HUES48 (cell line): ENCODE measurements at regions not wholly inside any gene's neighbourhood (a gene's known extent, or its start where the extent isn't known, plus 50 kb on each side); places are given as distances from the start of the nearest gene placed in this dataset.
"Not testable (repeated sequence)": the region's sequence is repeated elsewhere in the genome, so short reads cannot be mapped to it uniquely, and the experiment has no call there.

Source experiments
- H3K27ac ChIP-seq: one replicate; pipeline ENCODE4 v1.7.0; 2013; ENCODE audit warnings: low read depth, low read length, inconsistent platforms
- H3K27me3 ChIP-seq: 2 replicates; pipeline ENCODE4 v1.6.1; 2013; ENCODE audit warnings: mild to moderate bottlenecking, low read length; ENCODE audit not compliant: control insufficient read depth, insufficient read depth
- H3K36me3 ChIP-seq: 2 replicates; pipeline ENCODE4 v1.6.1; 2013; ENCODE audit warnings: low read length; ENCODE audit not compliant: control insufficient read depth, insufficient read depth
- H3K4me1 ChIP-seq: 2 replicates; pipeline ENCODE4 v1.6.1; 2013; ENCODE audit warnings: mild to moderate bottlenecking, low read length; ENCODE audit not compliant: control insufficient read depth, insufficient read depth
- H3K4me3 ChIP-seq: 2 replicates; pipeline ENCODE4 v1.5.1; 2013; ENCODE audit warnings: mild to moderate bottlenecking, low read depth, low read length
- H3K9ac ChIP-seq: 2 replicates; pipeline ENCODE4 v1.6.1; 2013; ENCODE audit warnings: mild to moderate bottlenecking, low read depth, low read length, moderate library complexity
- H3K9me3 ChIP-seq: 2 replicates; pipeline ENCODE4 v1.6.1; 2013; ENCODE audit warnings: low read length; ENCODE audit not compliant: control insufficient read depth, insufficient read depth

DNA sequence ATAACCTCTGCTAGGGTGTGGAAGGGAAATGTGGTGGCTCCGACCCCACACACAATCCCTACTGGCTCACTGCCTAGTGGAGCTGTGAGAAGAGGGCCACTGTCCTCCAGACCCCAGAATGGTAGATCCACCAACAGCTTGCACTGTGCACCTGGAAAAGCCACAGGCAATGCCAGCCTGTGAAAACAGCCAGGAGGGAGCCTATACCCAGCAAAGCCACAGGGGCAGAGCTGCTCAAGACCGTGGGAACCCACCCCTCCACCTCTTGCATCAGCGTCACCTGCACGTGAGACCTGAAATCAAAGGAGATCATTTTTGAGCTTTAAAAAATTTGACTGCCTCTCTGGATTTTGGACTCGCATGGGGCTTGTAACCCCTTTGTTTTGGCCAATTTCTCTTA, 249.0 kb upstream of the CDH2 start:
- Histone ChIP-seq H3K9me3 (peaks cover 9% of the 10 kb centered on the region), H3K27ac (no peak overlapping the region), H3K27me3 (no peaks in the 10 kb centered on the region), H3K4me1 (no peaks in the 10 kb centered on the region), H3K9ac (no peak overlapping the region), H3K36me3 (no peaks in the 10 kb centered on the region), H3K4me3 (no peak overlapping the region)

DNA sequence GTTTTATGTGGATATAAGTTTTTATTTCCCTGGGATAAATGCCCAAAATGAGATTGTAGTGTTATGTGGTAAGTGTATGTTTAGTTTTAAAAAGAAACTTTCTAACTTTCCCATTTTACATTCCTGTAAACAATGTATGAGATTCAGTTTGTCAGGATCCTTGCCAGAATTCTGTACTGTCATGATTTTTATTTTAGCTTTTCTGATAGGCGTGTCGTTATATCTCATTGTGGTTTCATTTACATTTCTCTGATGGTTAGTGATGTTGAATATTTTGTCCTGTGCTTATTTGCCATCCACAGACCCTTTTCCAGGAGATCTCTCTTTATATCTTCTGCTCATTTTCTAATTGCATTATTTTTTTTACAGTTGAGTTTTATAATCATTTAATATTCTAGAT, 245.6 kb upstream of the CDH2 start:
- peaks cover 9% of the 10 kb centered on the region for H3K9me3 ChIP-seq
- H3K4me1 ChIP-seq: no peaks in the 10 kb centered on the region
- H3K36me3 ChIP-seq: no peaks in the 10 kb centered on the region
- H3K4me3 ChIP-seq: no peak overlapping the region
- H3K9ac ChIP-seq: no peak overlapping the region
- no peaks in the 10 kb centered on the region for H3K27me3 ChIP-seq
- no peak overlapping the region for H3K27ac ChIP-seq

GRCh38 chr18:28421950-28422349, 245.0 kb upstream of the CDH2 start:
- not testable (repeated sequence) for H3K9me3 ChIP-seq, H3K9ac ChIP-seq, H3K27ac ChIP-seq, H3K36me3 ChIP-seq, H3K27me3 ChIP-seq, H3K4me3 ChIP-seq, H3K4me1 ChIP-seq

DNA sequence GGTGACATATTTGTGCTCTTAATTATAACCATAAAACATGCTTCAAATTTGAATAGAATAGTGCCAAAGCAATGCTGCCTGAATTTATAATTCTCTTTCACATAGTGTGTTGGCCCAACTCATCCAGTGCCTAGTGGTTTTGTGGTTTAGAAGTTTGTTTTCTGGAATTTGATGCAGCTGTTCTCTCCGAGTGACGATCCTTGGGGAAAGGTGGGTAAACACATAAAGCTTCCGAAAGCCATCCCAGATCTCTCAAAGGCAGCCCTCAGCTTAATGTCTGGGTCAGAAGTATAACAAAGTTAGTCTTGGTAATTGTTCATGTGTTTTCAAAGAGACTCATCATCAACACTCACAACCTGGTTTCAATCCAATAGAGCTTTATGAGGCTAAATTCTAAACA, 235.6 kb upstream of the CDH2 start:
- Histone ChIP-seq H3K4me3 (no peak overlapping the region), H3K27me3 (no peaks in the 10 kb centered on the region), H3K9me3 (no peaks in the 10 kb centered on the region), H3K27ac (no peak overlapping the region), H3K9ac (no peak overlapping the region), H3K4me1 (no peaks in the 10 kb centered on the region), H3K36me3 (no peaks in the 10 kb centered on the region)

- Histone ChIP-seq H3K36me3 (no peaks in the 10 kb centered on the region), H3K27ac (no peak overlapping the region), H3K4me1 (no peaks in the 10 kb centered on the region), H3K9me3 (no peaks in the 10 kb centered on the region), H3K9ac (no peak overlapping the region), H3K27me3 (no peaks in the 10 kb centered on the region), H3K4me3 (no peak overlapping the region)
These were observed 234.9 kb upstream of the CDH2 start for GRCh38 chr18:28411806-28412205.

DNA sequence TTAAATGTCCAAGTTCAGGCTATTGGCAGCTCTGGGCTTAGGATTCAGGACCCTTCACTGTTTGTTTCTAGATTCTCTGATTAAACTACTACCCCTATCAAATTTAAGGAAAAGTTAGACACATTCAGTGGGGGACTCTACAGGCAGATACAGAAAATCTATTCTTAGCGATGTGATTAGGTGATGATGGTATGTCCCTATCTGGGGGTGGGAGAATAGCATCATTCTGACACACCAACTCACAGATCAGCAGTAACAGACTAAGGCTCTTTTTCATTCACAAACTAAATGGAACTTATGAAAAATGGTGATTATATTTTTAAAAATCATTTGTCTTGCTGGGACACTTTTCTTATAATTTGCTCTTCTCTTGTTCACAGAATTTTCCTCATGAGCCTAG, 232.9 kb upstream of the CDH2 start:
- H3K4me3 ChIP-seq: no peak overlapping the region
- H3K27ac ChIP-seq: no peak overlapping the region
- no peaks in the 10 kb centered on the region for H3K27me3 ChIP-seq
- no peak overlapping the region for H3K9ac ChIP-seq
- H3K9me3 ChIP-seq: no peaks in the 10 kb centered on the region
- H3K36me3 ChIP-seq: no peaks in the 10 kb centered on the region
- H3K4me1 ChIP-seq: no peaks in the 10 kb centered on the region

GRCh38 chr18:28408528-28408927, 231.6 kb upstream of the CDH2 start:
- no peak overlapping the region for H3K9ac ChIP-seq
- no peaks in the 10 kb centered on the region for H3K36me3 ChIP-seq
- no peak overlapping the region for H3K4me3 ChIP-seq
- H3K4me1 ChIP-seq: no peaks in the 10 kb centered on the region
- H3K9me3 ChIP-seq: no peaks in the 10 kb centered on the region
- no peak overlapping the region for H3K27ac ChIP-seq
- no peaks in the 10 kb centered on the region for H3K27me3 ChIP-seq

DNA sequence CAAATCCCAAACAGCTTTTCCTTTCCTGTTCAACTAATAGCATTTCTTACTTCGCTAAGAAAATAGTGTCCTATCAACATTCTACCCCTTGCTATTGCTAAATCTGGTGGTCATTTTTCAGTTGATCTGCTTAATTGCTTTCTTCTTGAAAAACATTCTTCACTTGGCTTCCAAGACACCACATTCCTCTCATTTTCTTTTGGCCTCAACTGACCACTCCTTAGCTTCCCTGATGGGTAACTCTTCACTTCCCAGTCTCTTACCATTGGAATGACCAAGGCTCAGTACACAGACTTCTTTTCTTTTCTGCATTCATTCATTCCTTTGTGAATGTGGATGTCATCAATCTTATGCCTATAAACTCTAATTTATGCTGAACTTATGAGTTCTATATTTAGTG, 230.8 kb upstream of the CDH2 start:
- H3K9ac ChIP-seq: no peak overlapping the region
- H3K36me3 ChIP-seq: no peaks in the 10 kb centered on the region
- no peaks in the 10 kb centered on the region for H3K4me1 ChIP-seq
- H3K4me3 ChIP-seq: no peak overlapping the region
- no peaks in the 10 kb centered on the region for H3K9me3 ChIP-seq
- H3K27me3 ChIP-seq: no peaks in the 10 kb centered on the region
- no peak overlapping the region for H3K27ac ChIP-seq

DNA sequence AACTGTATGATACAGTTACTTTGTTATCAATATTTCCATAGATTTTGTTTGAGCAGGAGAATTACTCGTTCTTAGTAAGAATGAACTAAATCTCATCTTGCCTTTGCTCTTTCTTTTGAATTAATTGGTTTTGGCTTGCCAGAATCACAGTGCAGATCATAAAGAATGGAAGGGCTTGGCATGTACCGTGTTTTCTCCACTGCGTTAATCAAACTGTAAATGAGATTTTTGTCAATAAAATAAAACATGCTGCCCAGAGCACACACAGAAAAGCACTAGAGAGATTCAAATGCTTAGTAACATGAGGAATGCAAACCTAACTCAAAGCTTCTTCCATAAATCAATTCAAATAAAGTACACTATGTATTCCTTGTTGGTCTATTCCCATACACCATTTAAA, 229.6 kb upstream of the CDH2 start:
- Histone ChIP-seq H3K4me3 (no peak overlapping the region), H3K36me3 (no peaks in the 10 kb centered on the region), H3K4me1 (no peaks in the 10 kb centered on the region), H3K9ac (no peak overlapping the region), H3K27ac (no peak overlapping the region), H3K9me3 (no peaks in the 10 kb centered on the region), H3K27me3 (no peaks in the 10 kb centered on the region)

DNA sequence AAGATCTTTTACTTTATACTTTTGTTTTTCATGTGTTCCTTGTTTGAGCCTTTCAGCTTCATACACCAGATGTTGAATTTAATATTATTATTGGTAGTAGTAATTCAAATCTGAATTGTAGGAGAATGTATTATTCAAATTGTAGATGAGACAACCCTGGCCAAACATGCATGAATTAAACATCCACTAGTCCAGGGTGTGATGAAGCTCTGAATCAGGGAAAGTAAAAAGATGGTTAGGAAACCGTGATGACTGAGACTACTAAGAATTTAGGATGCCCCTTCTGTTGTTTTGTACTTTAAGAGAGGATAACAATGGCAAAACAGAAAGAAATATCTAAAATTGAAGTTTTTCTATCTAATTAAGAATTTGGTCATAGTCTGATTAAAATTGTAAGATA, 227.8 kb upstream of the CDH2 start:
- H3K36me3 ChIP-seq: no peaks in the 10 kb centered on the region
- H3K4me3 ChIP-seq: no peak overlapping the region
- H3K4me1 ChIP-seq: no peaks in the 10 kb centered on the region
- no peaks in the 10 kb centered on the region for H3K9me3 ChIP-seq
- no peaks in the 10 kb centered on the region for H3K27me3 ChIP-seq
- H3K27ac ChIP-seq: no peak overlapping the region
- no peak overlapping the region for H3K9ac ChIP-seq

- Histone ChIP-seq H3K27ac (no peak overlapping the region), H3K4me1 (peaks cover 12% of the 10 kb centered on the region; the same call in 1 of the 2 replicates), H3K36me3 (no peaks in the 10 kb centered on the region), H3K9me3 (no peaks in the 10 kb centered on the region), H3K4me3 (no peak overlapping the region), H3K9ac (no peak overlapping the region), H3K27me3 (no peaks in the 10 kb centered on the region)
These were observed 222.9 kb upstream of the CDH2 start for GRCh38 chr18:28399781-28400362.

DNA sequence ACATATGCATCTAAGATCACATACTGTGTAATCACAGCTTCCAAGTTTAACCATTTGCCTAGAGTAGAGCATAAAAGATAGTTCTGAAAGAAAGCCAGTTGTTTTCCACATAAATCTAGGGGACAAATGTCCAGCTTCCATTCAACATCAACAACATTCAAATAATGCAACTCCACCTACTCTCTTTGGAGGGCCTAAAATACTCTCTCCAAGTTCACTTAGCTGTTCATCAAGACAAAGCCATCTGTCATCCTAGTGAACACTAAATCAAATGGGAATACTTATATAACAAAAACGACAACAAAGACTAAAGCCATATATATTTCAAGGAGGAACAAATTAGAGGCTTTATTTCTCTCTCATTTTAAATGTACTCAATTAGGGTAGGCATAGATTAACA, 221.5 kb upstream of the CDH2 start:
- Histone ChIP-seq H3K36me3 (no peaks in the 10 kb centered on the region), H3K27me3 (no peaks in the 10 kb centered on the region), H3K27ac (no peak overlapping the region), H3K4me3 (no peak overlapping the region), H3K9me3 (no peaks in the 10 kb centered on the region), H3K4me1 (peaks cover 12% of the 10 kb centered on the region; the same call in 1 of the 2 replicates), H3K9ac (no peak overlapping the region)
